ENCODE measurements at regions not wholly inside any gene's neighbourhood (a gene's known extent, or its start where the extent isn't known, plus 50 kb on each side); places are given as distances from the start of the nearest gene placed in this dataset.

- TF ChIP-seq CHD7 (IDR thresholded peaks at IDR 0.05; ENCODE audit: insufficient replicate concordance, low read length) (no peak), BRCA1 (IDR thresholded peaks at IDR 0.05; ENCODE audit: low read depth, low read length) (no peak), TAF1 (IDR thresholded peaks at IDR 0.05; ENCODE audit: low read depth, low read length) (no peak), KDM4A (IDR thresholded peaks at IDR 0.05; ENCODE audit: low read depth, low read length, severe bottlenecking) (no peak), E2F6 (IDR thresholded peaks at IDR 0.05) (no peak), NANOG (IDR thresholded peaks at IDR 0.05; ENCODE audit: insufficient read depth, low read depth, low read length, poor library complexity, severe bottlenecking) (no peak), HDAC2 (IDR thresholded peaks at IDR 0.05; ENCODE audit: borderline replicate concordance in 1 of 2, low read depth in 2 of 2, low read length in 2 of 2) (no peak)
Measured at GRCh38 chr2:64398516-64399129, 55.3 kb upstream of the LGALSL start (continued).

All from H1 (cell line).